Smooth muscle cell (in vitro differentiated cells): ENCODE measurements at regions not wholly inside any gene's neighbourhood (a gene's known extent, or its start where the extent isn't known, plus 50 kb on each side); places are given as distances from the start of the nearest gene placed in this dataset.

Experiments used
- DNase-seq: peaks from one replicate; lab custom pipeline; 2025; ENCODE audit not compliant: unreplicated experiment; lab: John Stamatoyannopoulos, UW
- H2AFZ ChIP-seq: fragments of 200-600 bp; sonication (generic); 2 replicates; pipeline ENCODE4 v1.6.0; 2016; ENCODE audit warnings: antibody characterized with exemption, low read depth, mild to moderate bottlenecking
- H3F3A ChIP-seq: fragments of 200-600 bp; sonication (generic); 2 replicates; pipeline ENCODE4 v1.6.0; 2017; ENCODE audit warnings: antibody characterized with exemption, low read depth
- H3K27ac ChIP-seq: fragments of 200-600 bp; sonication (generic); 2 replicates; pipeline ENCODE4 v1.5.1; 2016; ENCODE audit warnings: low read depth, mild to moderate bottlenecking
- H3K27me3 ChIP-seq: fragments of 200-600 bp; sonication (generic); 2 replicates; pipeline ENCODE4 v1.6.1; 2016; ENCODE audit warnings: low read depth, mild to moderate bottlenecking
- H3K36me3 ChIP-seq: fragments of 200-600 bp; sonication (generic); 2 replicates; pipeline ENCODE4 v1.5.1; 2016; ENCODE audit warnings: low read depth
- H3K4me1 ChIP-seq: fragments of 200-600 bp; sonication (generic); 2 replicates; pipeline ENCODE4 v1.5.1; 2016; ENCODE audit warnings: low read depth
- H3K4me2 ChIP-seq: fragments of 200-600 bp; sonication (generic); 2 replicates; pipeline ENCODE4 v1.6.0; 2016; ENCODE audit warnings: mild to moderate bottlenecking
- H3K4me3 ChIP-seq: fragments of 200-600 bp; sonication (generic); 2 replicates; pipeline ENCODE4 v1.5.1; 2016; ENCODE audit warnings: mild to moderate bottlenecking
- H3K79me2 ChIP-seq: fragments of 200-600 bp; sonication (generic); 2 replicates; pipeline ENCODE4 v1.6.0; 2016; ENCODE audit warnings: low read depth, mild to moderate bottlenecking
- H3K9ac ChIP-seq: fragments of 200-600 bp; sonication (generic); 2 replicates; pipeline ENCODE4 v1.6.0; 2016; ENCODE audit warnings: low read depth
- H3K9me3 ChIP-seq: fragments of 200-600 bp; sonication (generic); replicated peaks from 2 replicates; pipeline ENCODE4 v1.5.1; 2016; ENCODE audit warnings: low read depth
- H4K20me1 ChIP-seq: fragments of 200-600 bp; sonication (generic); 2 replicates; pipeline ENCODE4 v1.6.0; 2016; ENCODE audit warnings: low read depth
- WGBS: methylation state at CpG from one replicate; pipeline ENCODE4 v1.1.7; 2016; ENCODE audit warnings: low lambda C conversion rate; 5-methylcytosine and 5-hydroxymethylcytosine counted together
- TF ChIP-seq, protein P1 (sequence below): fragments of 200-600 bp; sonication (generic); IDR thresholded peaks from 2 replicates; pipeline ENCODE4 v1.5.1; 2017; ENCODE audit warnings: borderline replicate concordance, mild to moderate bottlenecking, antibody characterized with exemption; ENCODE audit not compliant: insufficient read depth, poor library complexity, severe bottlenecking

DNA sequence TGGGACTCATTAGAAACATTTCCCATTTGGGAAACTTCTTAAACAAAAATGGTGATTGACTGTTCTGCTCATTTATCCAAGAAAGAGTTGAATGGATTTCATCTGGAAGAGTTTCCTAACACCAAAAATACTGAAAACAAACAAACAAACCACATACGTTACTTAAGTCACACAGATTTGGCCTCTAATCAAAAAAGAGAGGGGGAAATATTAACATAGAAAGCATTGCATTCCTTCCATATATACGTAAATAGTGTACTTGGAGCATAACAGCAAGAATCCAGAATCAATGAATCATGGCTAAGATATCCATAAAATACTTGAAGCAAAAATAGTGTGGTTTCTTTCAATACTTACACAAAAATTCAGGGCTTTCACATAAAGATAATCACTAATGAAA, 189.8 kb upstream of the MAP3K1 start:
- no peaks in the 10 kb centered on the region for H3K79me2 ChIP-seq
- TF ChIP-seq, protein P1, sequence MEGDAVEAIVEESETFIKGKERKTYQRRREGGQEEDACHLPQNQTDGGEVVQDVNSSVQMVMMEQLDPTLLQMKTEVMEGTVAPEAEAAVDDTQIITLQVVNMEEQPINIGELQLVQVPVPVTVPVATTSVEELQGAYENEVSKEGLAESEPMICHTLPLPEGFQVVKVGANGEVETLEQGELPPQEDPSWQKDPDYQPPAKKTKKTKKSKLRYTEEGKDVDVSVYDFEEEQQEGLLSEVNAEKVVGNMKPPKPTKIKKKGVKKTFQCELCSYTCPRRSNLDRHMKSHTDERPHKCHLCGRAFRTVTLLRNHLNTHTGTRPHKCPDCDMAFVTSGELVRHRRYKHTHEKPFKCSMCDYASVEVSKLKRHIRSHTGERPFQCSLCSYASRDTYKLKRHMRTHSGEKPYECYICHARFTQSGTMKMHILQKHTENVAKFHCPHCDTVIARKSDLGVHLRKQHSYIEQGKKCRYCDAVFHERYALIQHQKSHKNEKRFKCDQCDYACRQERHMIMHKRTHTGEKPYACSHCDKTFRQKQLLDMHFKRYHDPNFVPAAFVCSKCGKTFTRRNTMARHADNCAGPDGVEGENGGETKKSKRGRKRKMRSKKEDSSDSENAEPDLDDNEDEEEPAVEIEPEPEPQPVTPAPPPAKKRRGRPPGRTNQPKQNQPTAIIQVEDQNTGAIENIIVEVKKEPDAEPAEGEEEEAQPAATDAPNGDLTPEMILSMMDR, result no peak
- H3K4me3 ChIP-seq, result no peak overlapping the region
- no peaks in the 10 kb centered on the region for H3K9me3 ChIP-seq
- peak overlapping the region; percentile 75 for H3K27ac ChIP-seq
- H3K4me1 ChIP-seq, result peaks cover 5% of the 10 kb centered on the region
- H3K4me2 ChIP-seq, result peak overlapping the region; percentile 42
- no peaks in the 10 kb centered on the region for H3K36me3 ChIP-seq
- no peaks in the 10 kb centered on the region for H4K20me1 ChIP-seq
- H2AFZ ChIP-seq, result peak overlapping the region; percentile 12
- H3K9ac ChIP-seq, result no peak overlapping the region
- WGBS, result 32% methylated on average over 2 of the region's 2 CpGs
- H3K27me3 ChIP-seq, result no peaks in the 10 kb centered on the region
- no peak for DNase-seq
- H3F3A ChIP-seq, result no peaks in the 10 kb centered on the region

DNA sequence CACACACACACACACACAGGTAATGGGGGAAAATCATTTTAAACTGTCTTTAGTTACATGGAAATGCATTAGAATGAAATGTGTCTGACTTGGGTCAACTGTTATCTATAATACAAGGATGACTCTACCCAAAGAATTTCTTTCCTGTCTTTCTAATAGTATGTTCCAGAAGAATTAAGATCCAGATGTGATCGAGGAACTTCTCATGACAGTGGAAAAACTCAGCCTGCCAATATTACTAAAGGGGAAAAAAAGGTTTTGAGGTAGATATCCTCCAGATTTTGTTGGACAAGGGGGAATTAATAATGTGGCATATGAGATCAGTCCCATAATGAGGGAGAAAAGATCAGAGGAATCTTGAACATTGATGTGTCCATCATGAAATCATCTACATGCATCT, 190.6 kb upstream of the MAP3K1 start:
- Histone ChIP-seq H3K9me3 (no peaks in the 10 kb centered on the region), H4K20me1 (no peaks in the 10 kb centered on the region), H3K9ac (no peak overlapping the region), H3K36me3 (no peaks in the 10 kb centered on the region), H3K79me2 (no peaks in the 10 kb centered on the region), H3K4me3 (no peak overlapping the region), H3K27ac (peak overlapping the region; percentile 75), H3F3A (no peaks in the 10 kb centered on the region), H2AFZ (no peak overlapping the region), H3K4me1 (peaks cover 5% of the 10 kb centered on the region), H3K27me3 (no peaks in the 10 kb centered on the region), H3K4me2 (peak overlapping the region; percentile 42)
- WGBS, result 76% methylated on average over 1 of the region's 1 CpG
- no peak for DNase-seq
- TF ChIP-seq, protein P1, result no peak

DNA sequence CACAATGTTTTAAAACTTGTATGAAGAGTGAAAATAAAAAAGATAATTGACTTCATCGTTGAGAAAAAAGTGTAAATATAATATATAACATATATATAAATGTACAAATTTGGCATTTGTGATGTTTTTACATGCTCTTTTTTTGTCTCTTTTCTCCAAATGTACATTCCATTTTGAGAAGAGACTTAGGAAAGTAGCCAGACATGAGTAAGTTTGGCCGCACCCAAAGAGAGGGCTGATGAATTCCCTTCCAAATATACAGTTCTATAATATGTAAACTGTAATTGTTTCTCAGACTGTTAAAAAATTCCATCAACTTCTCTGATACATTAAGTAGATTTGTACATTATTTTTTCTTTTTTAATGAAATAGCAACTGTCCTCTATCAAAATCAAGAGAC, 193.2 kb upstream of the MAP3K1 start:
- H3K4me3 ChIP-seq, result no peak overlapping the region
- peaks cover 6% of the 10 kb centered on the region for H3K9me3 ChIP-seq
- H3K9ac ChIP-seq, result no peak overlapping the region
- no peak overlapping the region for H3K27ac ChIP-seq
- no peaks in the 10 kb centered on the region for H3K36me3 ChIP-seq
- H2AFZ ChIP-seq, result no peak overlapping the region
- no peaks in the 10 kb centered on the region for H3K27me3 ChIP-seq
- H3K4me2 ChIP-seq, result no peak overlapping the region
- H3K4me1 ChIP-seq, result peaks cover 5% of the 10 kb centered on the region
- no peaks in the 10 kb centered on the region for H3K79me2 ChIP-seq
- 93% methylated on average over 2 of the region's 2 CpGs for WGBS
- H3F3A ChIP-seq, result no peaks in the 10 kb centered on the region
- DNase-seq, result no peak
- TF ChIP-seq, protein P1, result no peak
- H4K20me1 ChIP-seq, result no peaks in the 10 kb centered on the region

DNA sequence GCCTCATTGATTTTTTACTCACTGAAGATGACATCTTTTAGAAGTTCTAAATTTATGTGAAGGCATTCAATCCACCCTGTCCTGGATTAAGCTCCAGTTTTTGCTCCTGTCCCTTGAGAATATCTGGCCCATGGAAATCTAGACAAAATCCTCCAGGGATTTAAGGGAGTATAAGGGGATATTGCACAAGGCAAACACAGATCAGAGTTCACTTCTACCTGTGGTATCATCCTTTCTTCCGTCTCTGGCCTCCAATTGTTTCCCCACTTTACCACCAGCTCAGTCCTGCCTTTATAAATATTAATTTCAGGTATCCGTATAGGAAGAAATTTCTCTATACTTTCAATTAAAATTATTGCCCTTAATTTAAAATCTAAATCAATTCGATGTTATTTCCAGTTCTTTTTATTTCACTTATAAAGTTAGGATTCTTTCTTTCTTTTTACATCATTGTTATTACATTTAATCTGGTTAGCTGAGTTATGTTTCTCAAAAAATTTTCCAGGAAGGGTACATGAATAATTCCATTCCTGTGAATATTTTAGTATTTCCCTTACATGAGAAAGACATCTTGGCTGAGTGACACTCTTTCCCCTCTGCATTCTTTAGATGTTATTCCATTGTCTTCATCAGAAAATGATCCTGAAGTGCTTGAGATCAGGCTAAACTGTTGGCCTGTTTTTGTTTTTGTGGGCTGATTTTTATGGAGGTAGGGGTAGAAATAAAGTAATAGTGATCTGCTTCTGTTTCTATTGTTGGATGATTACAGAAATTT, 194.3 kb upstream of the MAP3K1 start:
- Histone ChIP-seq H4K20me1 (no peaks in the 10 kb centered on the region), H3K79me2 (no peaks in the 10 kb centered on the region), H3K9me3 (peaks cover 6% of the 10 kb centered on the region), H3K36me3 (no peaks in the 10 kb centered on the region), H2AFZ (no peak overlapping the region), H3K9ac (no peak overlapping the region), H3K4me1 (peaks cover 5% of the 10 kb centered on the region), H3K27me3 (no peaks in the 10 kb centered on the region), H3K4me3 (no peak overlapping the region), H3F3A (no peaks in the 10 kb centered on the region), H3K4me2 (no peak overlapping the region), H3K27ac (no peak overlapping the region)
- no peak for DNase-seq
- 91% methylated on average over 3 of the region's 3 CpGs for WGBS
- TF ChIP-seq, protein P1, result no peak
